Loucy (cell line): ENCODE measurements at regions not wholly inside any gene's neighbourhood (a gene's known extent, or its start where the extent isn't known, plus 50 kb on each side); places are given as distances from the start of the nearest gene placed in this dataset.

ENCODE experiments used
- H2AFZ ChIP-seq: fragments of 200-600 bp; sonication (generic); 2 replicates; pipeline ENCODE4 v1.6.0; 2016; ENCODE audit warnings: antibody characterized with exemption, mild to moderate bottlenecking, low read length, moderate library complexity
- H3F3A ChIP-seq: fragments of 200-600 bp; 2 replicates; pipeline ENCODE4 v1.6.0; 2016; ENCODE audit warnings: antibody characterized with exemption, low read depth, mild to moderate bottlenecking
- H3K27me3 ChIP-seq: fragments of 200-600 bp; sonication (generic); 2 replicates; pipeline ENCODE4 v1.6.1; 2014; ENCODE audit warnings: low read length, mild to moderate bottlenecking; ENCODE audit not compliant: insufficient read depth, poor library complexity, severe bottlenecking
- H3K36me3 ChIP-seq: fragments of 200-600 bp; sonication (generic); 2 replicates; pipeline ENCODE4 v1.6.1; 2016; ENCODE audit warnings: low read length; ENCODE audit not compliant: insufficient read depth
- H3K4me1 ChIP-seq: fragments of 200-600 bp; sonication (generic); 2 replicates; pipeline ENCODE4 v1.5.1; 2014; ENCODE audit warnings: low read length, mild to moderate bottlenecking; ENCODE audit not compliant: insufficient read depth, poor library complexity, severe bottlenecking
- H3K4me2 ChIP-seq: fragments of 200-600 bp; sonication (generic); 2 replicates; pipeline ENCODE4 v1.6.0; 2014; ENCODE audit warnings: antibody characterized with exemption, low read length, low read depth, mild to moderate bottlenecking; ENCODE audit not compliant: poor library complexity, severe bottlenecking
- H3K4me3 ChIP-seq: fragments of 200-600 bp; sonication (generic); 2 replicates; pipeline ENCODE4 v1.5.1; 2014; ENCODE audit warnings: low read length, mild to moderate bottlenecking, mixed read lengths; ENCODE audit not compliant: poor library complexity, severe bottlenecking
- H3K79me2 ChIP-seq: fragments of 200-600 bp; sonication (generic); 2 replicates; pipeline ENCODE4 v1.6.1; 2014; ENCODE audit warnings: low read length; ENCODE audit not compliant: insufficient read depth
- H3K9ac ChIP-seq: fragments of 200-600 bp; sonication (generic); 2 replicates; pipeline ENCODE4 v1.6.0; 2014; ENCODE audit warnings: mild to moderate bottlenecking, low read depth, low read length, moderate library complexity; ENCODE audit not compliant: poor library complexity, severe bottlenecking
- H3K9me2 ChIP-seq: fragments of 200-600 bp; sonication (generic); replicated peaks from 2 replicates; pipeline ENCODE4 v1.6.1; 2016; ENCODE audit warnings: low read depth, low read length, mixed read lengths
- H3K9me3 ChIP-seq: fragments of 200-600 bp; sonication (generic); 2 replicates; pipeline ENCODE4 v1.6.1; 2014; ENCODE audit warnings: mild to moderate bottlenecking, antibody characterized with exemption, low read length, low read depth; ENCODE audit not compliant: insufficient read depth
- H4K20me1 ChIP-seq: fragments of 200-600 bp; sonication (generic); 2 replicates; pipeline ENCODE4 v1.6.0; 2014; ENCODE audit warnings: antibody characterized with exemption, low read length, mild to moderate bottlenecking; ENCODE audit not compliant: insufficient read depth, poor library complexity, severe bottlenecking
- CTCF ChIP-seq: fragments of 200-600 bp; sonication (generic); conservative IDR thresholded peaks from 2 replicates; pipeline ENCODE4 v1.5.1; 2014; ENCODE audit warnings: mild to moderate bottlenecking, antibody characterized with exemption, low read length
- EZH2phosphoT487 ChIP-seq: fragments of 200-600 bp; IDR thresholded peaks from 2 replicates; pipeline ENCODE4 v1.6.1; 2018; ENCODE audit warnings: antibody characterized with exemption, mild to moderate bottlenecking, moderate library complexity, borderline replicate concordance

- H3K9me2 ChIP-seq = no peaks in the 10 kb centered on the region
- H3K79me2 ChIP-seq = no peaks in the 10 kb centered on the region
- no peaks in the 10 kb centered on the region for H3K4me1 ChIP-seq
- no peak overlapping the region for H3K9ac ChIP-seq
- H3K27me3 ChIP-seq = no peaks in the 10 kb centered on the region
- TF ChIP-seq EZH2phosphoT487 = no peak
- TF ChIP-seq CTCF = no peak
- H3K9me3 ChIP-seq = peaks cover 4% of the 10 kb centered on the region; the same call in 1 of the 2 replicates
- H3F3A ChIP-seq = no peaks in the 10 kb centered on the region
- no peak overlapping the region for H2AFZ ChIP-seq
- no peaks in the 10 kb centered on the region for H4K20me1 ChIP-seq
- no peak overlapping the region for H3K4me2 ChIP-seq
- H3K36me3 ChIP-seq = no peaks in the 10 kb centered on the region
- no peak overlapping the region for H3K4me3 ChIP-seq
Observed at GRCh38 chr19:31439270-31439573, 90.0 kb upstream of the TSHZ3 start.

- Histone ChIP-seq H3K4me3 (no peak overlapping the region), H3K9ac (no peak overlapping the region), H4K20me1 (no peaks in the 10 kb centered on the region), H3K36me3 (no peaks in the 10 kb centered on the region), H2AFZ (no peak overlapping the region), H3K79me2 (no peaks in the 10 kb centered on the region), H3K9me2 (no peaks in the 10 kb centered on the region), H3K27me3 (no peaks in the 10 kb centered on the region), H3K4me1 (no peaks in the 10 kb centered on the region), H3K9me3 (peaks cover 11% of the 10 kb centered on the region; the same call in 1 of the 2 replicates), H3F3A (no peaks in the 10 kb centered on the region), H3K4me2 (no peak overlapping the region)
- TF ChIP-seq CTCF (no peak), EZH2phosphoT487 (no peak)
Observed at GRCh38 chr19:31444931-31445330, 95.7 kb upstream of the TSHZ3 start.

- Histone ChIP-seq H3K79me2 (no peaks in the 10 kb centered on the region), H3K4me3 (no peak overlapping the region), H4K20me1 (no peaks in the 10 kb centered on the region), H3K27me3 (no peaks in the 10 kb centered on the region), H3K4me1 (no peaks in the 10 kb centered on the region), H3K9me3 (peaks cover 11% of the 10 kb centered on the region; the same call in 1 of the 2 replicates), H3K4me2 (no peak overlapping the region), H3K9ac (no peak overlapping the region), H3K36me3 (no peaks in the 10 kb centered on the region), H2AFZ (no peak overlapping the region), H3F3A (no peaks in the 10 kb centered on the region), H3K9me2 (no peaks in the 10 kb centered on the region)
- no peak for TF ChIP-seq CTCF
- no peak for TF ChIP-seq EZH2phosphoT487
Observed at GRCh38 chr19:31445406-31445805, 96.2 kb upstream of the TSHZ3 start.
